CD4-positive, alpha-beta T cell (primary cell): ENCODE measurements at regions not wholly inside any gene's neighbourhood (a gene's known extent, or its start where the extent isn't known, plus 50 kb on each side); places are given as distances from the start of the nearest gene placed in this dataset.
A peak's percentile ranks its signal among the peaks of the same experiment; 100 is the strongest.
"Not testable (repeated sequence)": the region's sequence is repeated elsewhere in the genome, so short reads cannot be mapped to it uniquely, and the experiment has no call there.

ENCODE experiments used
- ATAC-seq: fragments of 200-7000 bp; cut with Tn5 transposase; one replicate; pipeline ENCODE4 v1.10.0; 2022; ENCODE audit warnings: mild to moderate bottlenecking; ENCODE audit not compliant: poor library complexity
- CTCF ChIA-PET: fragments of 350-600 bp; sonication (Branson Sonifier 250); formaldehyde crosslinking; loops from one replicate; lab custom pipeline; 2021; ENCODE audit warnings: antibody characterized with exemption, inconsistent platforms; lab: Charles Lee
- POLR2A ChIA-PET: fragments of 350-600 bp; sonication (Branson Sonifier 250); formaldehyde crosslinking; loops from one replicate; lab custom pipeline; 2021; ENCODE audit warnings: antibody characterized with exemption, inconsistent platforms; lab: Charles Lee
- DNase-seq, 14 experiments: peaks; one replicate each; pipeline ENCODE4 v3.0.0-alpha.2; 2013 to 2020; ENCODE audit warnings: mixed read lengths in 2 of 14
- H3K27ac ChIP-seq, 2 donors: one replicate each; pipeline versions ENCODE4 v1.5.1 to v1.7.0; 2013; ENCODE audit warnings: low read length in 2 of 2, low read depth in 1 of 2, mild to moderate bottlenecking in 1 of 2
- H3K27me3 ChIP-seq, 2 experiments: 1 replicate in 1 of 2; 2 replicates in 1 of 2; pipeline versions ENCODE4 v1.6.1 to v1.7.0; 2013; ENCODE audit warnings: low read length in 2 of 2, control low read depth in 1 of 2, mild to moderate bottlenecking in 1 of 2, moderate library complexity in 1 of 2; ENCODE audit not compliant: insufficient read depth in 2 of 2, control insufficient read depth in 1 of 2
- H3K36me3 ChIP-seq: one replicate; pipeline ENCODE4 v1.6.1; 2013; ENCODE audit warnings: low read length, control low read depth; ENCODE audit not compliant: insufficient read depth
- H3K4me1 ChIP-seq: one replicate; pipeline ENCODE4 v1.6.1; 2013; ENCODE audit warnings: low read length, control low read depth; ENCODE audit not compliant: insufficient read depth
- H3K4me3 ChIP-seq: one replicate; pipeline ENCODE4 v1.5.1; 2013; ENCODE audit warnings: mild to moderate bottlenecking, low read length, moderate library complexity
- H3K9me3 ChIP-seq, 2 experiments: 1 replicate in 1 of 2; 2 replicates in 1 of 2; pipeline versions ENCODE4 v1.6.1 to v1.7.0; 2013; ENCODE audit warnings: low read length in 2 of 2, mild to moderate bottlenecking in 2 of 2, control low read depth in 1 of 2, moderate library complexity in 1 of 2; ENCODE audit not compliant: control insufficient read depth in 1 of 2, insufficient read depth in 1 of 2
- H3K27ac Mint-ChIP-seq: one replicate; pipeline ENCODE4 v1.8.0; 2020; ENCODE audit warnings: mixed read lengths
- H3K27me3 Mint-ChIP-seq: one replicate; pipeline ENCODE4 v1.8.0; 2021; ENCODE audit warnings: mixed read lengths
- H3K36me3 Mint-ChIP-seq: one replicate; pipeline ENCODE4 v1.8.0; 2021; ENCODE audit warnings: low read depth, mixed read lengths
- H3K4me1 Mint-ChIP-seq: one replicate; pipeline ENCODE4 v1.8.0; 2021; ENCODE audit warnings: low read depth, mixed read lengths
- H3K4me3 Mint-ChIP-seq: one replicate; pipeline ENCODE4 v1.8.0; 2020; ENCODE audit warnings: mild to moderate bottlenecking, mixed read lengths
- H3K9me3 Mint-ChIP-seq: one replicate; pipeline ENCODE4 v1.8.0; 2020; ENCODE audit warnings: mixed read lengths
- CTCF ChIP-seq: fragments of 200-600 bp; IDR thresholded peaks from one replicate; pipeline ENCODE4 v1.8.0; 2022; ENCODE audit warnings: antibody characterized with exemption, mild to moderate bottlenecking
- intact Hi-C, 2 experiments: fragments of 100-400 bp; cut with DNase I in 1 of 2; cut with micrococcal nuclease in 1 of 2; formaldehyde crosslinking; loops; one replicate each; pipeline versions ENCODE4 v1.15.1 to v1.9.0; 2023 to 2025; cut with DNase I, micrococcal nuclease

GRCh38 chr3:112755845-112756613 lies 90.6 kb downstream of the CD200R1L start:
- CTCF ChIA-PET: no interaction called here
- no peak for ATAC-seq

GRCh38 chr3:112755046-112755445 lies 91.6 kb downstream of the CD200R1L start:
- DNase-seq, H3K36me3 Mint-ChIP-seq, POLR2A ChIA-PET, H3K36me3 ChIP-seq, H3K4me3 Mint-ChIP-seq, H3K9me3 Mint-ChIP-seq, H3K4me1 ChIP-seq, ATAC-seq, H3K4me3 ChIP-seq, intact Hi-C loops, H3K4me1 Mint-ChIP-seq, CTCF ChIA-PET, H3K27ac Mint-ChIP-seq, H3K27me3 ChIP-seq, H3K27me3 Mint-ChIP-seq, H3K27ac ChIP-seq: not testable (repeated sequence)
- H3K9me3 ChIP-seq: peaks cover 0 to 12% of the 10 kb centered on the region in 2 experiments

More at GRCh38 chr3:112755845-112756613, 90.6 kb downstream of the CD200R1L start:
- no peak for TF ChIP-seq CTCF
- no peaks in the 10 kb centered on the region for H3K4me1 Mint-ChIP-seq
- DNase-seq: peak in 2 of 14 experiments; percentile 35 to 42
- no peaks in the 10 kb centered on the region for H3K36me3 Mint-ChIP-seq
- Histone ChIP-seq H3K36me3 (no peaks in the 10 kb centered on the region), H3K27me3 (no peaks in the 10 kb centered on the region), H3K4me3 (no peak overlapping the region), H3K27ac (no peak overlapping the region), H3K9me3 (peaks cover 0 to 12% of the 10 kb centered on the region in 2 experiments), H3K4me1 (no peaks in the 10 kb centered on the region)
- H3K9me3 Mint-ChIP-seq: peaks cover 9% of the 10 kb centered on the region
- POLR2A ChIA-PET: no interaction called here
- H3K4me3 Mint-ChIP-seq: no peak overlapping the region
- H3K27me3 Mint-ChIP-seq: no peaks in the 10 kb centered on the region
- intact Hi-C loops: no loop called here
- H3K27ac Mint-ChIP-seq: no peak overlapping the region

- ChIA-PET CTCF (no interaction called here), POLR2A (interaction anchor here (0.6 kb wide), 1 partner anchor 79 kb away, joined by 4 read pairs; no protein-coding TSS in a partner anchor)
- Mint-ChIP-seq H3K36me3 (no peaks in the 10 kb centered on the region), H3K27me3 (no peaks in the 10 kb centered on the region), H3K4me1 (peaks cover 6% of the 10 kb centered on the region), H3K9me3 (peaks cover 6% of the 10 kb centered on the region), H3K4me3 (no peak overlapping the region), H3K27ac (no peak overlapping the region)
- peaks cover 0 to 12% of the 10 kb centered on the region in 2 experiments for H3K9me3 ChIP-seq
- ATAC-seq (no peak), DNase-seq (no peak)
- no peaks in the 10 kb centered on the region for H3K36me3 ChIP-seq
- no peak for TF ChIP-seq CTCF
- no peak overlapping the region for H3K4me3 ChIP-seq
- no peak overlapping the region for H3K27ac ChIP-seq
- intact Hi-C loops: no loop called here
- H3K27me3 ChIP-seq: no peaks in the 10 kb centered on the region
- no peaks in the 10 kb centered on the region for H3K4me1 ChIP-seq
These were observed 94.8 kb downstream of the CD200R1L start for GRCh38 chr3:112751564-112752512.
